Anterior cingulate cortex (tissue), 58 donors: ENCODE measurements at regions not wholly inside any gene's neighbourhood (a gene's known extent, or its start where the extent isn't known, plus 50 kb on each side); places are given as distances from the start of the nearest gene placed in this dataset.

ENCODE experiments used
- DNase-seq, 58 donors: peaks; one replicate each; lab custom pipeline; 2025; lab: John Stamatoyannopoulos, UW

DNA sequence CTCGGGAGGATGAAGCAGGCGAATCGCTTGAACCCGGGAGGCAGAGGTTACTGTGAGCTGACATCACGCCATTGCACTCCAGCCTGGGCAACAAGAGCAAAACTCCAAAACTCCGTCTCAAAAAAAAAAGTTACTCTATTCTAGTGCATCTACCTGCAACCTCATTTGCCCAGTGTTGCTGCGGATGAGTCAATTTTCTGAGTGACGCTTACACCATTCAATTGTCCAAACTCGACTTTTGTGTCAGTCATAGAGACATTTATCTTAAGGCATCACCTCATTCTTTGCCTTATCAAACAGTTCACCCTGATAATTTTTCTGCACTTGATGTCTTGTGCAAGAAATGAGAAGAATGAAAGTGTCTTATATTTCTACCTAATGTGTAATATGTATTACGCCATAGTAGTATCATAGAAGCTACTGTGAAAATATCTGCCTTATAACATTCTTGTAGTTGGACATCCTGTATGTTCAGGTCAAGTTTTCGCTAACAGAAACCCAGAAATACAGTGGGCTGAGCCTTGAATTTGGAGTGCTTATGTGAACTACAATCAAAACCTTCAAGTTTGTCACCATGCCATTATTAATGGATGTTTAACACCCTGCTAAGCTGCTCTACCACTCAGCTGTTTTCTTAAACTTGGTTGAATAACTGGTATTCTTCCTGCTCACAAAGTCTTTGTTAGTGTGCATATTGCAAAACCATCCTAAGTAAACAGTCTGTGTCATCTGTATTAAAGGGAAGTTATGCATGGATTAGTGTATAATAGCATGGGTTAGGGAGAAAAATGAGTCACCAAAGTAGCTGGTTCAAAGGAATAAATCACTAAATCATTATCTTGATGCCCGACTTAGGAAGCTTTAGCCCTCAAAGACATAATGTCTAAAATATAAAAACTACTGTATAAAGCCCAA is 531.0 kb upstream of the NR2F2 start:
- DNase-seq: no peak

DNA sequence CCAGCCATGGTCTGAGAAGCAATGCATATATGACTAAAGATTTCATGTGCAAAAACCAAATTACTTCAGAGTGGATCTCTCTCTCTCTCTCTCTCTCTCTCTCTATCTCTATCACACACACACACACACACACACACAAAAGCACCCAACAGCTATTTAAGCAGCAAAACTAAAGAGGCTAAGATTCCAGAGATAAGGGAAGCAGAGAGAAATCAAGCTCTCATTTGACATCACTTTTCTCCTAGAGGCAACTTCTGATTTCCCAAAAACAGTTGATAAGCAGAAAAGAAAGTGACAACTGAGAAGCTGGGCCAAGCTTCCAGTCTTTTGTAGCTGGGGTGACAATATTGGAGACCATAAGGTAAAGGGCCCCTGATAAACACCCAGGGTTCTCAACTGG is 526.0 kb upstream of the NR2F2 start:
- no peak for DNase-seq

DNA sequence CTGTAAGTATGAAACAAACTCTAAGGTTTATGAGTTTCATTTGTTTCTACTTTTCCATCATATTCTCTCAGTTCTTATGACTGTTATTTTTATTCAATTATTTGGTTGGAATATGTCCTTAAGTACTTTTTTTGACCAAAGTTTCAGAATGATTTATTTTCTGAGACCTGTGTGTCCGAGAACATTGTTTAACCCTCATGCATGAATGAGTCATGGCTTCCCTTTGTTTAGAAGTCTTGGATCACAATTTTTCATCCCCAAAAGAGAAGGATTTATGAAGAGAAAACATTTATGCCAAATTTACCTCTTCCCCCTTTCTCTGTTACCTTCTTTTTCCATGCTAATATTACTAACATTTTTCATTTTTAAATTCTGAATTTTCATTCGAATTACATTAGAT is 518.0 kb upstream of the NR2F2 start:
- no peak for DNase-seq

DNA sequence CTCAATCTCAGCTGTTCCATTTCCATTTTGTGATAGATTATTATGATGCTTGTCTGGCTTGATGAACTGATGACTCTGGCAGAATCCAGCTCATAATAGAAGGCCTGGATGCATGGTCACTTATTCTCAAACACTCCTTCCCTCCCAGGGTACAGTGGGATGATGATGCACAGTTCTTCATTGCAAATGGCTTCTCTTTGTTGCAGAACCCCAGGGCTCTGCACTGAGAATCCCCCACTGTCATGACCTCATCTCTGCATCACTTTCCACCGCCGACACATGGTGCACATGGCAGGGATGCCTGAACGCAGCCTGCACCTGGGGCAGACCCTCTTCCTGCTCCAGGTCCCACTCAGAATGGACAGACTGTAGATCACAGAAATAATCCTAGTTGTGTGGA is 515.6 kb upstream of the NR2F2 start:
- no peak for DNase-seq

DNA sequence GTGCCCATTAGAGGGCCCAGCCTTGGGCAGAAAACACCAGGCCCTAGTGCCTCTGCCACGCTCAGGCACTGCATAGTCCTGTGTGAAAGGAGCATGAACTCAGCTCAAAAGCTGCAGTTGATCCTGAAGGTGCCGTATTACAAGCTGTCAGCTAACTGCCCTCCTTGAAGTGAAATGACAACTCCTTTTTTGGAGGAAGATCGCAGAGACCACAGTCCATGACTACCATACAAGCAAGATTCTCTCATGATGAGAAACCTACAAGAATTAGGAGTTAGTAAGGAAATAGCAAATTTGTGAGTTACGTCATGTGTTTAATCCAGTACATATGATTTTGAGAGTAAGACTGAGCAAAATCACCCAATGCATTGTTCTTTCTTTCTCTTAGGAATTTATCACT is 513.9 kb upstream of the NR2F2 start:
- DNase-seq: no peak

DNA sequence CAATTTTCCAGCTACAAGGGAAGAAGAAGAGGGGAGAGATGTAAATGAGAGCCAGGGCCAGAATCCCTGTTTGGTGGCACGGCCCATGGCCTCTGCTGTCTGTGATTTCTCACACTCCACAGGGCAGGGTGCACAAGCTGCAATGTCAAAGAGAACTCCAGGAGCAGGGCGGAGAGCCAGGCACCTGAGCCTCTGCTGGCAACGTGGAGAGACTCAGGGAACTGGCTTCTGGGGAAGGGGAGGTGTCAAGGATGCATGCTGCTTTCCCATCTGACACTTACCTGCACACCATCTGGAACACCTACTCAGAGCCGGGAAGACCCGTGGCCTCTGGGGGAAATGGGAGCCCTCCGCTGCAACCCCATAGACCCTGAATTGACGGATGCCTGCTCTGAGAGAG is 507.5 kb upstream of the NR2F2 start:
- no peak for DNase-seq

DNA sequence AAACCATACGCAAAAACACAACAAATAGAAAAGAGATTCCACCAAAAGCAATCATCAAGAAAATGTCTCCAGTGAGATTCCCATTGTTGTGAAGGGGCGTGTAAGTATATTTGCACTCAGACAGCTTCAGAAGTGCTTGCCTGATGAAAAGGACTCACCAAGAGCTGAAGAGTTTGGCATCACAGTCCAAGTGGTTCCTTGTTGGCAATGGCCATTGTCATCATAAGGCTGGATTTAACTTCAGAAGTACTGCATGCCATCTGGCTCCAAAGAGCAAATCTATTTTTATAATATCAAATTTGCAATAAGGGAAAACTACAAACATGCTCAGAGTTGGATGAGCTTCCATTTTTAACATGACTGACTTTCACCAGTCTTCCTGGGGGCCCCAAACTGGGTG is 505.3 kb upstream of the NR2F2 start:
- DNase-seq: peak in 1 of 58 donors; percentile 22

DNA sequence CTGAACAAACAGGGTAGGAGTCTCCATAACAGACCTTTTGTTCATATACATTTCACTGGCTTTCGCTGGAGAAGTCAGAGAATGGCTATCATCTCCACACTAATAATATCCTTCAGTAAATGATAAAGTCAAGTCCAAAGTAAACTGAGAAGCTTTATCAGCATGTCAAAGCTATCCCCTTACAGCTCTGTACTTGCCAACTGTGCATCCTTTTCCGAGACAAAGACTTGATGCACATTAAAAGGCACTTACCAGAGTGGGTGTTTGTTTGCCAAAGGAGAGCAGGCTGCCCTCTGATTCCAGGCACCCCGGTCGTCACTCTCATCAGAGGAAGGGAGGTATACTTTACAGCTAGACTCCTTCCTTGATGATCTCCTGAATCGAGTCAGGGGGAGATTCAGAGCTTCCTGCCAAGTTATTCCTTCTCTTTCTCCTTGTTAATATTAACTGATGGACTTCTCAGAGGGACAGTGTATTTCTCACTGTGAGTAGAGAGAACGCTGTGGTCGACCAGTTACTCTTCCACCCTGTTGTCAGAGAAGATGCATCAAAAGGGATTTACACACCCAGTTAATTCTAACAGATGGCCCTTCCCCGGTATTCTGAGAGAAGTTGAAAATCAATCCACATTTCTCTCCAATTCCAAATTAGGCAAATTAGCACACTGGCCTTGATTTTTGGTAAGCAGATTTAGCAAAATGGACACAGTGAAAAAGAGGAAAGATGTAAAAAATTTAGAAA is 504.7 kb upstream of the NR2F2 start:
- no peak for DNase-seq

DNA sequence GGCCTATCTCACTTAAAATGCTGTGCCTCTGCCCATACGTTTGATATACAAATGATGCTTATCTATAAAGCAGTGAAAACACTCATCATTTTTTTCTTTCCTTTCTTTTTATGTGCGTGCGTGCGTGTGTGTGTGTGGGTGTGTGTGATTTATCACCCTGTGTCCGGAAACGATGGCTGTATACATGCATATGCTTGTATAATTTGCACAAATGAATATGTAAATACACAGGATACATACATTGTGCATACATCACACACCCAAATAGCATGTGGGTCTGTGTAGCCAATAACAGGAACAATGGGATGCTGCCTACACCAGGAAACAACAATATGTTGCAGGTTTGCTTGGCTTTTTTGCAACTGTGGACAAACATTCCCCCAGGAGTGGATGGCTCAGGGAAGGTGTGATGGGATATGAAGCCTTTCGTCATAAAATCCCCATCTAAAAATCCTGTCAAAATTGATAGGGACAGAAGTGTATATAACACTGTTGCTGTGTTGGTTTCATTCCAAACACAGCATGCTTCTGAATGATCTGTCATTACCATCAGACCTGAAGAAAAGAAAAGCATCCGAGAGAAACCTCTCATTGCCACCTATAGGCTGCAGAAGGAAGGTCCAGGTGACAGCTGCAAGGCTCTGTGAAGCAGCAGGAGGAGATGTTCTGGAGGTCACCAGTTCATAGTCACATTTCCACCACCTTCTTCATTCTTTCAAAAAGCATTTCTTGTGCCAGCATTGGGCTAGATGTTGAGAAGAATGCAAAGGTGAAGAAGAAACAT is 503.9 kb upstream of the NR2F2 start:
- no peak for DNase-seq

DNA sequence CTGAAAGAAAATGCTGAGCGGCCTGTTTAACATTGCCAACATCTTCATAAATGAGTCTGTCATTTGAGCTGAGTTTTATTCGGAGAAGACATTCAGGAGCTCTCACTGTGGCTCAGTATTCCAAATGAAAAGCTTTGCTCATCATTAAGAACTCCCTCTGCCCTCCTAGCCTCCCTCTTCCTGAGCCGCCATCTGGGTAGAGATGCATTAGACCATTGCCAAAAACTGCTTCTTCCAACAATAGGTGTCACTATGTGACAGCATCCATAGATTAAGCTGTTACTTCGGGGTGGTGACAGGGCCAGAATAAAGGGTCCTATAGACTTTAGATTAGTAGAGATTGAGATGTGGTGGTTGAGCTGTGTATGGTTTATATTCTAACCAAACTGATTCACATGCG is 501.4 kb upstream of the NR2F2 start:
- DNase-seq: no peak

DNA sequence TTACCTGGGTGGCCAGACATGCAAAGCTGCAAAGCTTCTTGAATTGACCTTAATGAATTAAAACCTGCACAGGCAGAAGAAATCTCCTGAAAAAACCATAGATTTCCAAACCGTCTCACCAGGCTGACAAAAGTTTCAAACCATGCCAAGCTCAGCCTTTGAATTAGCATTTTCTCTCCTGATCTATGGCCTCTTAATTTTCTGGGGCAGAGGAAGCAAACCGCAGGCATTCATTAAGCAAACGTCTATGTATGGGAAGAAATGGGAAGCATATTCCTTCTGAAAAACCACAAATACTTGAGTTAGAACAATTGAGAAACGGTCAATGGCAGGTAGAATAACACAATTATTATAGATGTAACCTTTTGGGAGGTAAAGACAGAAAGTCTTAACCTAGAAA is 500.2 kb upstream of the NR2F2 start:
- no peak for DNase-seq

DNA sequence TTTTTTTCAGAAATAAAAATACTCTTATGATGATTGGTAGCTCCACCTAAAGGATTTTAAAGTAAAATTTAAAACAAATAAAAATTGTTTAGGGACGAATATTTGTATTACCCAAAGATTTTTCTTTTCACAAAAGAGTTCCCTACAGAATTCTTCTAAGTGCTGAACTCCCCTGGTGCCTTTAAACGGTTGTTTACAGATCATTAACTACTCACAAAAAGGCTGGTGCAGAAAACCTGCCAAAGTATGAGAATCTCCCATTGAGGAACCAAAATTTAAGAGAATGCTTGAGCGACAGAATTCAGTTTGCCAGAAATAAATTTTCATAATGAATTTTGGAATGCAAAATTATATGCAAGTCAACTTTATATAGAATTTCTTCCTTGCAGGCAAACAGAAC is 497.8 kb upstream of the NR2F2 start:
- no peak for DNase-seq

DNA sequence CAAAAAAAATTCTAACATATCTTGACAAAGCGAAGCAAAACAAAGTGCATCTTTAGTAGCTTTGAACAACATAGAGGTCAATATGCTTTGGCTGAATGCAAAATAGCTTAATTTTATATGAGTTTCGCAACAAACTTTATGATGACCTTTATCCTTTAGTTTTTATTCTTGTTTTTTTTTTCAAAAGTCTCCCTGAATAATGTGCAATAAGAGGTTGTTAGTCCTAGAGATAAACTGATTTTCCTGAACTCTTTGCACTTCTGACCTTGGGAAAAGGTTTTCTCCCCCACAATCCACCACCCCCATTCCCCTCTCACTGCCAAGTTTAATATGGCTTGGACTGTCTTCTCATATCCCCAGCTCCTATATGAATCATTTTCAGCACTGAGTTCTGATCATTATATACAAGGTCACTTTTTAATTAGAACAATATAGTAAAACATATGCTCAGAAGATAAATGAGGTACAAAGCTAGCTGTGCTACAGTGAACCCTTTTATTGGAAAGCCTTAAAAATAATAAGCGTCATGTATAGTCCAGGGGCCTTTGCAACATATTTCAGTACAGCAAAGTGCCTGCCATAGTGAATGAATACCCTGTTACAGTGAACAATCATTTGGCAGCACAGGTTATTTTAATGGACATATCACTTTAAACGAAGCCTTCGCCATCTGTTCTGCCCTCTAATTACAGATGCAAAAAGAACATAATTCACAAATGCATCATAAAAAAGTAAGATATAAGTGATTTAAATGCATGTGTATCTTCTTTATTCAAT is 496.3 kb upstream of the NR2F2 start:
- no peak for DNase-seq

DNA sequence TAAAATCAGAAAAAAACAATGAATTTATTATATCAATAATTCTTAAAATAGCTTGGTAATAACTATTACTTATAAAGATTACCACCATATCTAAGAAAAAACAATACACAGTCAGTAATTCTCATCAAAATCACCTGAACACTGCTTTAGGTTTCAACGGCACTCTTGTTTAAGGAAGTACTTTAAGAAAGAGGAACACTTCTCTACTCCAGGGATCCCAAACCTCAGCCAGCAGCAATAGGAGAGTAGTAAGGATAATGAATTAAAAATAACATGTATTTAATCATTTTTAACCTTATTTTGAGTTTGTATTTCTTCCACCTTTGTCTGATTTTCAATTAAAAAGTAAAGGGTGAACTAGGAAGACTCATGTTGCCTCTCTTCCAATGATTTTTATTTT is 494.0 kb upstream of the NR2F2 start:
- no peak for DNase-seq

DNA sequence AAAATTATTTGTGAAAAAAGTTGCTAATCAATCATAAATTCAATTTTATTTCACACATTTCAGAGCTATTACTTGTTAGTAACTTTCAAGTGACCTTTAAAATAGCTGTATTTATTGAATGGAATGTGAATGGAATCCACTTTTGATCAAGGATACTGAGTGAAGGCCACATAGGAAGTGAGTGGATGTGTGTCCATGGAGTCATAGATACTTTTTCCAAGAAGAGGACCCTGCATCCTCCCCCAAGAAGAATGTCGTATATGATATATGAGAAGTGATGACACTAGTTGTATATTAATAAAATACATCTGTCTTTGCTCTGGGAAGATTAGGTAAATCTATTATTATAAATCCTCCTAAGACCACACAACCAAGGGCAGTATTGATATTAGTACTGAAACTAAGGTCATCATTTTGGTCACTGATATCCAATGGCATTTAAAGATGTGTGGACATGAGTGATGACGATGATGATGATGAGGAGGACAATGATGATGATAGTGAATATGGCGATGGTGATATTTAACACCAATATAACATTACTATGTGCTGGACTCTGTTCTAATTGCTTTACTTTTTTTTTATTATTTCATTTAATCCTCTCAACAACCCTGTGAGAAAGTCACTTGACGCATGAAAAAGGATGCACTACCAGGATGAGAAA is 493.0 kb upstream of the NR2F2 start:
- no peak for DNase-seq

DNA sequence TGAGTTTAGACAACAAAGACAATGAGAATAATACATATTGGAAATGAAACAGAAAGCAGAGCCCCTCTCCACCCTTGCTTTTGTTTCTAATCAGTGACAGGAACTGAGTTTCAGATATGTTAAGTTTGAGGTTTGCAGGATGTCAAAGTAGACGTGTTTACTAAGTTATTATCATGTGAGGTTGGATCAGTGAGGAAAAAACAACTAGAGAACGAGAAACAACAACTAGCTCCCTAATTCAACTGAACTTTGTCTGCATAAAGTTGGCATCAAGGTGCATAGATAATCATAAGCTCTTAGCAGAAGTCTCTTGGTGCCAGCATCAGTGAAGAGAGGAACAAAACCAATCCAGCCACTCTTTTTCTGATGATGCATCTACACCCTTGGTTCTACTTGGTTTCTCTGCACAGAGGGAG is 491.1 kb upstream of the NR2F2 start:
- no peak for DNase-seq

DNA sequence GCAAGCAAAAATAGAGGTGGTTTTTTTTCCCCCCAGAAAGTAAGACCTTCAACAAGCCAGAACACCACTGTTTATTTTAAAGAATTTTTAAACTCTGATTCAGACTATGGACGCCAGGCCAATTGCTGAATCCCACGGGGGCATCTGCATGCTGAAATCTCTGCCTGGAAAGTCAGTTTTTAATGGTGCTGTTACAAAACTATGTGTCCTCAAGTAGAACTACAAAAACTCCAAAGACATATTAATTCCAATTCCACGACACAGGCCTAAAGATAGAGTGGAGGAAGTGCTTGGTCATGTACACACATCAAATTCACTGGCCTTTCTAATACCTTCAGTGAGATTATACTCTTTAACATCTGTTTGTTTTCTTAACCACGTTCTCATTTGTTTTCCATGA is 490.5 kb upstream of the NR2F2 start:
- DNase-seq: no peak

DNA sequence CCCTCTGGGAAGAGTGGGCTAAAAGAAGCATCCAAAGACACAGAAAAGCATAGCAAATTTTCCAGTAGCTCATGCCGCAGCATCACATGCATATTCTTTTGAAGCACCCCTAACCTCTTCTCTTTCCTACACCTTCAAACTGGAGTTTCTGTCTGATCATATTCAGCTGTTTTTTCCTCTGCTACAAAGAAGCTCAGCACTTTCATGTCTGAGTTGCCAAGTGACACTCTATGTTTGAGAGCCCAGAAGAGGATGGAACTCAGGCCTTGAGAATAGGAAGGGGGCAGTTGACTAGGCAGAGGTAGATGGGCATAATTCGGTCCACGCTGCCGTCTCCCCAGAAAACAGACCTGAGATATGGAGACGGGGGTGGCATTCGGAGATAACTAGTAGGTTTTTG is 489.6 kb upstream of the NR2F2 start:
- no peak for DNase-seq

DNA sequence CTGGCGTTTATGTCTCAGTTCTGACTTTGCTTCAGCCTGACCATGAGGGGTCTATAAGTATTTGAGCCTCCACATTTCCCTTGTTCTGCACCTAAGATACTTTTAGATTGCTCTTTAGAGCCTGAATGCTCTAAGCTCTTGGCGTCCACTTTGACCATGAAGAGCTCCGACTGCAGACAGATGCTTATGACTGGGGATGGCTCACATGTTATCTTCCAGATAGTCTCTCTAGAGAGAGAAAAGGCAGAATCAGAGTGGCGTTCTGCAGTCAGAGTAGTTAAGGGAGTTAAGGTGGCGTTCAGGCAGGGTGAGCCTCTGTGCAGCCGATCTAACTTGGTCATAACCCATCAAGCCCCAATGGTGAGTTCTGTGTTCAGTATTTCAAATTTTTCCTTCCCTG is 487.9 kb upstream of the NR2F2 start:
- DNase-seq: no peak
